ENCODE measurements at regions not wholly inside any gene's neighbourhood (a gene's known extent, or its start where the extent isn't known, plus 50 kb on each side); places are given as distances from the start of the nearest gene placed in this dataset.

DNA sequence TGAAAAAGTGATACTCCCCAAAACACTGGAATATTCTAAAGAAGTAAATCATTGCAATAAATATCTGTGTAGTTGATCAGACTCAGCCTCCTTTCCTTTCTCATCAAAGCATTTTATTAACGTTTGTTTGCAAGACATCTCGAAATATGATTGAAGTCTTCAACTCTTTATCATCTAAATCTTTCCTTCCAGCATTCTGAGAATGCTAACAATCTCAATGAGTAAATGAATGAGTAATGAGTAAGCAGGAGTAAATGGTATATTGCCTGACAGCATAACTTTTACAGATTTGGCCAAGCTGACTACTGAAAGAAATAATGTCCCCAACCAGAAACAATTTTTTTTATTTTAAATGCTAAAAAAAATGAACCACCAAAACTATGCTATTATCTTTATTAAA, 157.1 kb downstream of the SLCO4C1 start:
- no peak overlapping the region for H3K4me3 ChIP-seq (ENCODE audit: low read length)
- ATAC-seq (no peak), DNase-seq (peak; percentile 28)
- ChIA-PET POLR2A (ENCODE audit: unreplicated experiment) (no interaction called here), CTCF (no interaction called here)
- intact Hi-C loops (cut with micrococcal nuclease), result no loop called here
- TF ChIP-seq, protein P1, sequence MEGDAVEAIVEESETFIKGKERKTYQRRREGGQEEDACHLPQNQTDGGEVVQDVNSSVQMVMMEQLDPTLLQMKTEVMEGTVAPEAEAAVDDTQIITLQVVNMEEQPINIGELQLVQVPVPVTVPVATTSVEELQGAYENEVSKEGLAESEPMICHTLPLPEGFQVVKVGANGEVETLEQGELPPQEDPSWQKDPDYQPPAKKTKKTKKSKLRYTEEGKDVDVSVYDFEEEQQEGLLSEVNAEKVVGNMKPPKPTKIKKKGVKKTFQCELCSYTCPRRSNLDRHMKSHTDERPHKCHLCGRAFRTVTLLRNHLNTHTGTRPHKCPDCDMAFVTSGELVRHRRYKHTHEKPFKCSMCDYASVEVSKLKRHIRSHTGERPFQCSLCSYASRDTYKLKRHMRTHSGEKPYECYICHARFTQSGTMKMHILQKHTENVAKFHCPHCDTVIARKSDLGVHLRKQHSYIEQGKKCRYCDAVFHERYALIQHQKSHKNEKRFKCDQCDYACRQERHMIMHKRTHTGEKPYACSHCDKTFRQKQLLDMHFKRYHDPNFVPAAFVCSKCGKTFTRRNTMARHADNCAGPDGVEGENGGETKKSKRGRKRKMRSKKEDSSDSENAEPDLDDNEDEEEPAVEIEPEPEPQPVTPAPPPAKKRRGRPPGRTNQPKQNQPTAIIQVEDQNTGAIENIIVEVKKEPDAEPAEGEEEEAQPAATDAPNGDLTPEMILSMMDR (conservative IDR thresholded peaks at IDR 0.05; ENCODE audit: low read depth, low read length), result no peak
- TF ChIP-seq EZH2 (IDR thresholded peaks at IDR 0.05; ENCODE audit: low read length, unreplicated experiment) (no peak), EZH2phosphoT487 (IDR thresholded peaks at IDR 0.05; ENCODE audit: borderline replicate concordance, low read length) (no peak)
- H3K27ac ChIP-seq (ENCODE audit: low read length), result no peak overlapping the region
- H3K9me2 ChIP-seq (replicated peaks; ENCODE audit: low read length), result no peaks in the 10 kb centered on the region
- no TSS peak for BruUV-seq (replicated peaks)
- no peaks in the 10 kb centered on the region for H3K36me3 ChIP-seq (ENCODE audit: low read depth, low read length)
- no peaks in the 10 kb centered on the region for H3K4me1 ChIP-seq (ENCODE audit: insufficient read depth, low read length)
- H3K9ac ChIP-seq (ENCODE audit: low read length), result no peak overlapping the region
- no peak overlapping the region for H3K4me2 ChIP-seq (ENCODE audit: low read length)
- peaks cover 16% of the 10 kb centered on the region; the same call in 1 of the 2 replicates for H3K27me3 ChIP-seq (ENCODE audit: low read length)
- H3K9me3 ChIP-seq (ENCODE audit: low read length), result no peaks in the 10 kb centered on the region
- H3K79me2 ChIP-seq (ENCODE audit: low read length), result no peaks in the 10 kb centered on the region
- no peak overlapping the region for H2AFZ ChIP-seq (ENCODE audit: low read length)
- no peaks in the 10 kb centered on the region for H3F3A ChIP-seq (ENCODE audit: low read length, unreplicated experiment)
- no peaks in the 10 kb centered on the region for H4K20me1 ChIP-seq (ENCODE audit: low read length)

- CTCF ChIA-PET, result no interaction called here
- DNase-seq, result no peak
- Histone ChIP-seq H3K4me1 (ENCODE audit: insufficient read depth, low read length) (no peaks in the 10 kb centered on the region), H4K20me1 (ENCODE audit: low read length) (no peaks in the 10 kb centered on the region), H3K9me3 (ENCODE audit: low read length) (no peaks in the 10 kb centered on the region), H3K9ac (ENCODE audit: low read length) (no peak overlapping the region), H3K4me3 (ENCODE audit: low read length) (no peak overlapping the region), H3F3A (ENCODE audit: low read length, unreplicated experiment) (no peaks in the 10 kb centered on the region), H3K27ac (ENCODE audit: low read length) (no peak overlapping the region), H3K79me2 (ENCODE audit: low read length) (no peaks in the 10 kb centered on the region), H3K4me2 (ENCODE audit: low read length) (no peak overlapping the region), H2AFZ (ENCODE audit: low read length) (no peak overlapping the region), H3K9me2 (replicated peaks; ENCODE audit: low read length) (no peaks in the 10 kb centered on the region), H3K36me3 (ENCODE audit: low read depth, low read length) (no peaks in the 10 kb centered on the region), H3K27me3 (ENCODE audit: low read length) (peaks cover 14% of the 10 kb centered on the region; the same call in 1 of the 2 replicates)
- ATAC-seq, result no peak
- TF ChIP-seq EZH2 (IDR thresholded peaks at IDR 0.05; ENCODE audit: low read length, unreplicated experiment) (no peak), EZH2phosphoT487 (IDR thresholded peaks at IDR 0.05; ENCODE audit: borderline replicate concordance, low read length) (no peak)
- TF ChIP-seq, protein P1 (conservative IDR thresholded peaks at IDR 0.05; ENCODE audit: low read depth, low read length), result no peak
- POLR2A ChIA-PET (ENCODE audit: unreplicated experiment), result no interaction called here
- BruUV-seq (replicated peaks), result no TSS peak
- intact Hi-C loops (cut with micrococcal nuclease), result no loop called here
These were observed 157.8 kb downstream of the SLCO4C1 start for GRCh38 chr5:102138243-102138653.

DNA sequence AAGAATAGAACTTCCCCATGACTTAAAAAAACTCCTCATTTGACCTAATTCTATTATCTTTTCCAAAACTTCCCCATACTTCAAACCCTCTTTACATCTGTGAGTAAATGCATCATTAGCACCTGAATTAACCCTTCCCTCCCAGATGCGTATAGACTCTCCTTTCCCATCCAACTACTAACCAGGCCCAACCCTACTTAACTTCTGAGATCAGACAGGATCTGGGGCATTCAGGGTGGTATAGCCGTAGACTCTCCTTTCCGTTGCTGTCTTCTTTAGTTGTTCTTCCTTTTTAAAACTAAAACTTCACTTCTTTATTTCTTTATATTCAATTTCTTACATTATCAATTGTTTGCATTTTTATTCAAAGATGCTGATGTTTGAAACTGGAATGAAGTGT, 165.2 kb downstream of the SLCO4C1 start:
- Histone ChIP-seq H3K79me2 (ENCODE audit: low read length) (no peaks in the 10 kb centered on the region), H3F3A (ENCODE audit: low read length, unreplicated experiment) (no peaks in the 10 kb centered on the region), H3K36me3 (ENCODE audit: low read depth, low read length) (no peaks in the 10 kb centered on the region), H3K27ac (ENCODE audit: low read length) (no peak overlapping the region), H3K4me2 (ENCODE audit: low read length) (no peak overlapping the region), H3K4me3 (ENCODE audit: low read length) (no peak overlapping the region), H3K9ac (ENCODE audit: low read length) (no peak overlapping the region), H2AFZ (ENCODE audit: low read length) (no peak overlapping the region), H3K9me3 (ENCODE audit: low read length) (no peaks in the 10 kb centered on the region), H3K27me3 (ENCODE audit: low read length) (peaks cover 14% of the 10 kb centered on the region; the same call in 1 of the 2 replicates), H4K20me1 (ENCODE audit: low read length) (no peaks in the 10 kb centered on the region), H3K9me2 (replicated peaks; ENCODE audit: low read length) (no peaks in the 10 kb centered on the region), H3K4me1 (ENCODE audit: insufficient read depth, low read length) (no peaks in the 10 kb centered on the region)
- BruUV-seq (replicated peaks), result no TSS peak
- no peak for DNase-seq
- intact Hi-C loops (cut with micrococcal nuclease), result no loop called here
- no peak for ATAC-seq
- TF ChIP-seq, protein P1 (conservative IDR thresholded peaks at IDR 0.05; ENCODE audit: low read depth, low read length), result no peak
- TF ChIP-seq EZH2phosphoT487 (IDR thresholded peaks at IDR 0.05; ENCODE audit: borderline replicate concordance, low read length), result no peak
- no peak for TF ChIP-seq EZH2 (IDR thresholded peaks at IDR 0.05; ENCODE audit: low read length, unreplicated experiment)
- CTCF ChIA-PET, result no interaction called here
- POLR2A ChIA-PET (ENCODE audit: unreplicated experiment), result no interaction called here

Data from PC-3 (cell line).